ENCODE measurements at regions not wholly inside any gene's neighbourhood (a gene's known extent, or its start where the extent isn't known, plus 50 kb on each side); places are given as distances from the start of the nearest gene placed in this dataset.
"Not testable (repeated sequence)": the region's sequence is repeated elsewhere in the genome, so short reads cannot be mapped to it uniquely, and the experiment has no call there.

DNA sequence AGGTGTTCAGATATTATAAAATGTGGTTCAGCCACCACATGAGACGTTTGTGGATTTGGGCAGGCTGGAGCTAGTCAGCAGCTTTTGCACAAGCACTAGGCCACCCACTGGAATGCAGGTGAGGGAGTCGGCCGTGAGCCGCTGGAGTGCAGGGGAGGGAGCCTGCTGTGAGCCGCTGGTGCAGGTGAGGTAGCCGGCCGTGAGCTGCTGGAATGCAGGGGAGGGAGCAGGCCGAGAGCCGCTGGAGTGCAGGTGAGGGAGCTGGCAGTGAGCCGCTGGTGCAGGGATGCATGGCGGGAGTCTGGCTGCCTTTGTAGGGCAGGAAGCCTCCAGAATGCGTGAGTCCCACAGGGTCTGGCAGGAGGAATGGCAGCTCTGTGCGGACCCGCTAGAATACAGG lies 1907.6 kb upstream of the DEFB115 start:
- peak in 1 of 2 experiments; percentile 29 for DNase-seq (ENCODE audit: low read depth in 1 of 2, low spot score in 1 of 2)
- in situ Hi-C loops (cut with HindIII; ENCODE audit: low pct_unique_long_range_greater_than_20kb, low sequenced_read_pairs) = no loop called here
- no peak for TF ChIP-seq JUND (IDR thresholded peaks at IDR 0.05; ENCODE audit: low read depth)

DNA sequence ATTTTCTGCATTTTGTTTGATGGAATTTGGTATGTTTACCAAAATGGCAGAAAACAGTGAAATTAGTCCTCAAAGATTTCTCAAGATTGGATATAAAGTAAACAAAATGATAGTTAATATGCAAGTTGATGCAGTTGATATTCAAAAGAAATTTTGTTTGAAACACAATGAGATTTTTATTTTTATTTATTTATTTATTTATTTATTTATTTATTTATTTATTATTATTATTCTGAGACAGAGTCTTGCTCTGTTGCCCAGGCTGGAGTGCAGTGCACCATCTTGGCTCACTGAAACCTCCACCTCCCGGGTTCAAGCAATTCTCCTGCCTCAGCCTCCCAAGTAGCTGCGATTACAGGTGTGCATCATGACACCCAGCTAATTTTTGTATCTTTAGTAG lies 1881.5 kb upstream of the DEFB115 start:
- in situ Hi-C loops (cut with HindIII; ENCODE audit: low pct_unique_long_range_greater_than_20kb, low sequenced_read_pairs); DNase-seq (ENCODE audit: low read depth in 1 of 2, low spot score in 1 of 2): not testable (repeated sequence)

DNA sequence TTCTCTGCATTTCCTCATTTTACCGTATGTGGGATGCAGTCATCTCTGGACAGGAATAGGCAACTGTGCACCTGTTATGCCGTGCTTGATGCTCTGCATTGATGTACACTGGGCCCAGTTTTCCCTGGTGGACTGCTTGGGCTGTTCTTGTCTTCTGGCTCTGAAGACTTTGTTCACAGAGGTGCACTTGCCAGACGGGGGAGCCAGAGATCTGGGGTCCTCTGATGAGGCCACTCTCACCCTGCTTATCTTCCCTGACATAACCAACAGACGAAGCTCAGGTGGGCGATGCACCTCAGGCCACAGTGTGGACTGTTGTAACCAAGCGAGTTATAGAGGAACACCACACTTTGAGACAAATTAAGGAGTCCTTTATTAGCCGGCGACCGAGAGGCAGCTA lies 1864.6 kb upstream of the DEFB115 start:
- in situ Hi-C loops (cut with HindIII; ENCODE audit: low pct_unique_long_range_greater_than_20kb, low sequenced_read_pairs); DNase-seq (ENCODE audit: low read depth in 1 of 2, low spot score in 1 of 2): not testable (repeated sequence)

DNA sequence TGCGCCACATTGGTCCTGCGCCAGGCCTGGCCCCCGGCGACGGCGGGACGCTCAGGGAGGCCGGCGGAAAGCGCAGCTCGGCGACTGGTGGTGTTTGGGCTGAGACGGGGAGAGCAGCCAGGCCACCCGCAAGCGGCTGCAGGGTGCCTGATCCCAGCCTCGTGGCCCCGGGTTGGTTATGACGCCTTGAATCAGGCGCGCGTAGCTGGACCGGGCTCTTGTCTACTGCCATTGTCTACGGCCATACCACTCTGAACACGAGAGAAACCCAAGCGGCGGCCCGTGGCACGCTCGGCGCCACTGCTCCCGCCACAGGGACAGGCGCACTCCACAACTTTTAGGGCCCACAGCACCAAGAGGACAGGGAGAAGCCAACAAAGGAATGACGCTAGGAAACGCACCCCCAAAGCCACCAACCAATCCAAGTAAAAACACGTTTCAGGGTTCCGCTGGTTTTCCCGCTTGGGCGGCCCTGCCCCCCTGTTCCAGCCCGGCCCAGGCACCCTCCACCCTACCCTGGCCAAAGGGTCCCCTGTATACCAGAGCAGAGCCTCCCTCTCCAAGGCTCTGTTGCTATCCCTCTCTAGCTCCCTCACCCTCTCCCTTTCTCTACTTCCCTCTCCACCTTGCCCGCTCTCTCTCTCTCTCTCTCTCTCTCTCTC lies 1849.3 kb upstream of the DEFB115 start:
- no peak for TF ChIP-seq JUND (IDR thresholded peaks at IDR 0.05; ENCODE audit: low read depth)
- in situ Hi-C loops (cut with HindIII; ENCODE audit: low pct_unique_long_range_greater_than_20kb, low sequenced_read_pairs) = no loop called here
- peak; percentile 36 to 48 for DNase-seq (ENCODE audit: low read depth in 1 of 2, low spot score in 1 of 2)

DNA sequence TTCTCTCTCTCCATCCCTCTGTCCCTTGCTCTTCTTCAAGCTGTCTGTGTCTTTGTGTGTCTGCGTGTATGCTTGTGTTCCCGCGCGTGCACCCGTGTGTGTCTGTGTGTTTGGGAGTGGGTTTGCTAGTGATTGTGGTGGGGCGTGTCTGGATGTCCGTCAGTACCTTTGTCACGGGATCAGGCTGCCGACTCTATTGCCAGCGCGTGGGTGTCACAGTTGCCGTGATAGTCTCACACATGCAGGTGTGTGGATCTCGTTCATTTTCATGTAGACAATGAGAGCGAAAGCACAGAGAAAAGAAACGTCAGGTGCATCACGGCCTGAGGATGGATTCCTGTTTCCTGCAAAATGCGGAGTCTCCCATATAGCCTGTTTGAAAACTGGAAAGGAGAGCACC lies 1848.8 kb upstream of the DEFB115 start:
- DNase-seq (ENCODE audit: low read depth in 1 of 2, low spot score in 1 of 2); in situ Hi-C loops (cut with HindIII; ENCODE audit: low pct_unique_long_range_greater_than_20kb, low sequenced_read_pairs): not testable (repeated sequence)

DNA sequence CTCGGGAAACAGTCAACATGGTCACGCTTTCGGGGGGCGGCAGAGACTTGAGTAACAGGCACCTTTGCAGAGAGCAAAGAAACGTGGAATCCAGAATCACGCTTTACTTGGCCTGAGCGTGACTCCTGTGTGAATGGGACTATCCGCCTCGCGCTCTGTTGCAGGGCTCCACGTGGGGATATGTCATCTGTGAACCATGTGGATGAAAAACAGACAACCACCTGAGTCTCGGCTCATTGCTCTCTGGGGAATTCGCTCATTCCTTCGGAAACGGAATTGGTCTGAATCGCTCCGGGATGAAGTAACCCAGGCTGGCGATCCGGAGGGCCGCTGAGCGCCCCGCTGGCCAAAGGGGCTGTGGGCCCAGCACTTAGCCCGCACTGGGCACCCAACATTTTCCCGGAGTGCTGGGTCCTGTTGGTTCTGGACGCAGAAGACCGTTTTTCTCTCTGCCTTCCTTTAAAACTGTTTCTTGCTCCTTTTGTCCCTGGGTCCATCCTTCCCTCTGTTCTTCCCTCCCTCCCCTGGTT lies 1848.2 kb upstream of the DEFB115 start:
- in situ Hi-C loops (cut with HindIII; ENCODE audit: low pct_unique_long_range_greater_than_20kb, low sequenced_read_pairs) = not testable (repeated sequence)

DNA sequence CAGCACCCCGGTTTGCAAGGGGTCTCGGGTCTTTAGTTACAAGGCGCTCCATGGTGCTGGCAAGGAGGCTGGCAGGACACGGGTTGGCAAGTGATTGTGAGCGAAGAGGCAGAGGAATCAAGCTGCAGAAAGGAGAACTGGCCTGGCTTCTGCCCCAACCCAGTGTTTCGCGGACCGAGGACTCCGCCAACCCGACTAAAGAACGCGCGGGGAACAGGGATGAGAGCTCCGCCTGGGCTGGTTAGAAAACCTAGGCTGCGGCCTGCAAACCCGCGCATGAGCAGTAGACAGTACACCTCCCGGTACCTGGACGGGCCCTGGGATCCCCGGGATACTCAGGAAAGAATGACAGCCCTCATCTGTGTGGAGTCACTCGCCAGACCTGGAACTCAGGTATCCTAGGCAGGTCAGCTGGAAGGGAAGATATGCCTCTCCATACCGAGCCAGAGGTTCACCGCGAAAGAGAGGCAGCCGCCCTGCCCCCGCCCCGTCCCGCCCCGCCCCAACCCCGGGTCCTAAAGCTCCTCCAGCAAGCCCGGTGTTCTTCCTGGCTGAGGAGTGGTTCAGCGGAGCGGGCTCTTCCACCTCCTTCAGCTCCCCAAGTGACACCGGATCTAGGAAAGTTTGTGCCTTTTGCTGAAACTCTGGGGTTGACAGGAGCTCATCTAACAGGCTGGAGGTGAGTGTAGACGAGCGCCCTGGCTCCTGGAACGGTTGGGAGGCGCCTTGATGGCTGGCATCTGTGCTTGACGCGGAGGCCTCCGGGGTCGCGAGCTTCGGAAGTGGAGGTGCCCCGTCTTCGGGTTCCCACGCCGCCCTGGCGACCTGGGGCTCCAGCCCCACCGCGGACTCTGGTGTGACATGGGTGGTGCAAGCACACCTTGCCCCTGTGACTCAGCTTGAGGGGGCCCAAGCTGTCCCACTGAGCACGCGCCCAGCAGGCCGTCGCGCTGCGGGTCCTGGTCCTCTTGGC lies 1847.3 kb upstream of the DEFB115 start:
- TF ChIP-seq JUND (IDR thresholded peaks at IDR 0.05; ENCODE audit: low read depth) = no peak
- no peak for DNase-seq (ENCODE audit: low read depth in 1 of 2, low spot score in 1 of 2)
- in situ Hi-C loops (cut with HindIII; ENCODE audit: low pct_unique_long_range_greater_than_20kb, low sequenced_read_pairs) = no loop called here

More for the DNA sequence above, 1848.2 kb upstream of the DEFB115 start:
- not testable (repeated sequence) for DNase-seq (ENCODE audit: low read depth in 1 of 2, low spot score in 1 of 2)

DNA sequence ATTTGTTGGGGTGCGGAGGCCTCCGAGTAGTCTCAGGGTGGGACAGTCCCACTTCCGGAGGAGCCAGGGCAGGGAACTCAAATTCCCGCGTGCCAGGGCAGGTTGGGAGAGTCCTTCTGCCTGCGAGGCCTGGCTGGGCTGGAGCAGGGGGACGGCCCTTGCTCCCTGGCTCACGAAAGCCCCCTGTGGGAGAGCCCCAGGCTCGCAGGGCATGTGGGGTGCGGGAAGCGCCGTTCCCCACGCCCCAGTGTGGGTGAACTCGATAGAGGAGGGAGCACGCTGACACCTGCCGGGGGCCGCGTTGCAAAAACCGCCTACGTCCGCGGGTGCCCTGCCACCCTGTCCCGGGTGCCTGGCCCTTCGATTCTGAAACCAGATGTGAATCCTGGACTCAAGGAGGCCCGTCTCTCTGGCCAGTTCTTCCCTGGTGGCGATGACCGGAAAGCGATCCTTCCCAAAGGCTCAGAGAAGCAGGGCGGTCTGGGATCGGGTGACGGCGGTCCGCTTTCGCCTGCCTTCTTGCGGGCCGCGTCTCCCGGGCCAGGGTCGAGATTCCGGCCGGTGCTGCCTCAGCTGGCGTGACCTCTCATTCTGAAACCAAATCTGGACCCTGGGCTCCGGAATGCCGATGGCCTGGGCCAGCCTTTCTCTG lies 1846.5 kb upstream of the DEFB115 start:
- in situ Hi-C loops (cut with HindIII; ENCODE audit: low pct_unique_long_range_greater_than_20kb, low sequenced_read_pairs) = no loop called here
- no peak for TF ChIP-seq JUND (IDR thresholded peaks at IDR 0.05; ENCODE audit: low read depth)
- no peak for DNase-seq (ENCODE audit: low read depth in 1 of 2, low spot score in 1 of 2)

DNA sequence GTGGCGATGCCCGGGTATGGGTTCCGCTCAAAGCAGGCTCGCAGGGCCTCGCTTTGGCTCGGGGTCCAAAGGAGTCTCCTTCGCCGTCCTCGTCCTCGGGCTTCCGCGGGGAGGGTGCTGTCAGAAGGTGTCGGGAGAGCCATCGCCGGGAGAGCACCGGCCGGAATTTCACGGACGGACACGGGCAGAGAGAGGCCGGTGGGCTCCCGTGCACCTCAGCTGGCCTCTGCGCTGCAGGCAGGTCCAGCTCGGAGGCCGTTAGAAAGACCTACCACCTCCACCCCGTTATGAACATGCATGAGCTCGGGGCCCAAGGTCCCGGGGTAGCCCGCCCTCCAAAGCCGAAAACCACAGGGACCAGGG lies 1846.0 kb upstream of the DEFB115 start:
- DNase-seq (ENCODE audit: low read depth in 1 of 2, low spot score in 1 of 2); in situ Hi-C loops (cut with HindIII; ENCODE audit: low pct_unique_long_range_greater_than_20kb, low sequenced_read_pairs): not testable (repeated sequence)

DNA sequence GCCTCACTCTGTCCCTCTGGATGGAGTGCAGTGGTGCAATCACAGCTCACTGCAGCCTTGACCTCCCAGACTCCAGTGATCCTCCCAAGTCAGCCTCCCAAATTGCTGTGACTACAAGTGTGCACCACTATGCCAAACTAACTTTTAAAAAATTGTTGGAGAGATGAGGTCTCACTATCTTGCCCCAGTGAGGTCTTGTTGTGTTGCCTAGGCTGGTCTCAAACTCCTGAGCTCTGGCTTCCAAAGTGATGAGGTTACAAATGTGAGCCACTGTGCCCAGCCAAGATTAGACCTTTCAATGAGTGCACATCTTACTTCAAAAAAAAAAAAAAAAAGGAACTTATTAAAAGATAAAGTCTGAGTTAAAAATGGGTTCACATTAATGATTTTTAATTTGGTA lies 1838.1 kb upstream of the DEFB115 start:
- DNase-seq (ENCODE audit: low read depth in 1 of 2, low spot score in 1 of 2) = no peak
- in situ Hi-C loops (cut with HindIII; ENCODE audit: low pct_unique_long_range_greater_than_20kb, low sequenced_read_pairs) = no loop called here
- TF ChIP-seq JUND (IDR thresholded peaks at IDR 0.05; ENCODE audit: low read depth) = no peak

DNA sequence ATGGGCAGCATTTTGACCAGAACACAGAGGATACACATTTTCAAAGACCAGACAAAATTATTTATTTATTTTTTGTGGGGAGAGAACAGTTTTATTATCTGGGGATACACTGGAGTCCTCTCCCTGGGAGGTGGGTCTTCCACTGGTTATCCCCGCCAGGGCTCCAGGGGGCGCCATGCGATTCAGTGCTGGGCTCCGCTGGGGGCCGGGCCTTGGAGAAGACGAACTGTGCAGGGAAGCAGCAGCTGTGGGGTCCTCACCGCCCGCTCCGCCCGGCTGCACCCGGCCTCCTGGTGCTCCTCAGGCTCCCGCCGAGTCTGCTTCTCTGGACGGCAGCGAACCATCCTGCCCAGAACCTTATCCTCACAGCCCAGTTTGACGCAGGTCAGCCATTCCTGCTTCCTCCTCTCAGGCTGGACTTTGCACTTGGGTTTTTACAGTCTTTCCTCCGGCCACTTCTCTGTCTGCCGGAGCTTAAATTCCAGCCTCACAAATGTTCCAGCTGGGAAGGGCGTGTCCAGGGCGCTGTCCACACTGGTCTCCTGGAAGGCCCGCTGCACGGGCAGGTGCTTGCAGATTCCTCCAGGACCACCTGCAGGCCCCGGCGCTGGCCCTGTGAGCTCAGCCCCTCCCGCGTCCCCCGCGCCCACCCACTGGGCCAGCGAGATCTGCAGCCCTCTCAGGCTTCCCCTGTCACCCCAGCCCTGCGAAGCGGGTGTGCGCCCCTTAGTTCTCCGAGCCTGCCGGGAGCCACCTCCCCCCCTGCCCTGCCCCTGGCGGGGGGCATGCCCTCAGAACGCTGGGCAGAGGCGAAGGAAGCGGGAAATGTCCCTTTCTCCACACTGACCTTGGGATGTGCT lies 1830.0 kb upstream of the DEFB115 start:
- no peak for TF ChIP-seq JUND (IDR thresholded peaks at IDR 0.05; ENCODE audit: low read depth)
- DNase-seq (ENCODE audit: low read depth in 1 of 2, low spot score in 1 of 2) = no peak
- in situ Hi-C loops (cut with HindIII; ENCODE audit: low pct_unique_long_range_greater_than_20kb, low sequenced_read_pairs) = no loop called here

DNA sequence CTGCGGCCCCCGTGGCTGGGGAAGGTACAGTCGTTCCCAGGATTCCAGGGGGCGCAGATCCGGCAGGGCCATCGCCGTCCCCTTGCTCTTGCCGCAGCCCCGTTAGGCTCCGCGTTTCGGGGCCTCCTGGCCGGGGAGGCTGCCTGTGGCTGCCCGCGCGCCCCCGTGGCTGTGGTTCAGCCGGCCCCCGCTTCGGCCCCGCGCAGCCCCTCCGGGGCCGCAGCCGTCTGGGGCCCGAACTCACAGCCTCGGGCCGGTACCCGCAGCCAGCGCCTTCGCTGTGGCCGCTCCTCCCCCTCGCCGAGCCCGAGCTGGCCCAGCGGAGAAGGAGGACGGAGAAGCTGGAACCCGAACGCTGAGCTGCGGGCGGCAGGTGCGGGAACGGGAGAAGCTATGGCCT lies 1826.9 kb upstream of the DEFB115 start:
- in situ Hi-C loops (cut with HindIII; ENCODE audit: low pct_unique_long_range_greater_than_20kb, low sequenced_read_pairs) = no loop called here
- no peak for DNase-seq (ENCODE audit: low read depth in 1 of 2, low spot score in 1 of 2)
- no peak for TF ChIP-seq JUND (IDR thresholded peaks at IDR 0.05; ENCODE audit: low read depth)

DNA sequence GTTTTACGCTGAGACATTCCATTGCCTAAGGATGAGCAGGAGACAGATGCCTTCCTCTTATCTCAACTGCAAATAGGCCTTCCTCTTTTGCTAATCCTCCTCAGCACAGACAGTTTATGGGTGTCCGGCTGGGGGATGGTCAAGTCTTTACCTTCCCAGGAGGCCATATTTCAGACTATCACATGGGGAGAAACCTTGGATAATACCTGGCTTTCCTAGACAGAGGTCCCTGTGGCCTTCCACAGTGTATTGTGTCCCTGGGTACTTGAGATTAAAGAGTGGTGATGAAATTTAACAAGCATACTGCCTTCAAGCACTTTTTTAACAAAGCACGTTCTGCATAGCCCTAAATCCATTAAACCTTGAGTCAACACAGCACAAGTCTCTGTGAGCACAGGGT lies 1816.7 kb upstream of the DEFB115 start:
- in situ Hi-C loops (cut with HindIII; ENCODE audit: low pct_unique_long_range_greater_than_20kb, low sequenced_read_pairs); DNase-seq (ENCODE audit: low read depth in 1 of 2, low spot score in 1 of 2): not testable (repeated sequence)

DNA sequence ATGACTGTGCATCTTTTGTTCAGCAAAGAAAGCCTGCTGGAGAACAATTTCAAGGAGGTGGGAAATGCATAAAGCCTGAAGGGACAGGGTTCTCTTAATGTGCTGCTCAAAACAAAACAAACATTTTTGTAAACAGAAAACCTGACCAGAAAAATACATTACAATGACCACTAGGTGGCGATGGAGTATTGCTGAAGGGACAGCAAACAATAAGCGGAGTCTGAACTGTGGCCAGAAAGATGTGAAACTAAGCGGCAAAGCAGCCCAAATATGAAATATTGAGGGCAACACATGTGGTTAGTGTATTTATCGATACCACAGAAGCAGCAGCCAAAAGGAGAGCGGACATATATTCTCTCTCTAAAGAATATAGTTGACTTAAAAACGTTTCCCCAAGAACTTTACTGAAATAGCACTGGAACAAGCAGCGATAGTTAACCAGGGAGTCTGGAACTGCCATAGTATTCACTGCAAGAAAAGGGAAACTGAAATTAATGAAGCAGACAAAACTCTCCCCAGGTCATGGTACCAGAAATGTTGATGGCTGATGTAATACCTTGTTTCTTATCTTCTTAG lies 1814.2 kb upstream of the DEFB115 start:
- in situ Hi-C loops (cut with HindIII; ENCODE audit: low pct_unique_long_range_greater_than_20kb, low sequenced_read_pairs) = not testable (repeated sequence)
- peak in 1 of 2 experiments; percentile 82 for DNase-seq (ENCODE audit: low read depth in 1 of 2, low spot score in 1 of 2)
